Endothelial cell of umbilical vein (primary cell): ENCODE measurements at regions not wholly inside any gene's neighbourhood (a gene's known extent, or its start where the extent isn't known, plus 50 kb on each side); places are given as distances from the start of the nearest gene placed in this dataset.

Source experiments
- BruUV-seq: library from RNA; stranded (reverse); fragments of 400-500 nt; replicated peaks from 2 replicates; lab custom pipeline; 2021; lab: Mats Ljungman, UMichigan
- CTCF ChIA-PET: fragments of 300-600, 350-600 bp; sonication (Branson Sonifier 250); formaldehyde crosslinking; loops from one replicate; lab custom pipeline; 2021; ENCODE audit warnings: antibody characterized with exemption, inconsistent platforms; lab: Charles Lee
- POLR2A ChIA-PET: fragments of 300-600, 350-600 bp; sonication (Branson Sonifier 250); formaldehyde crosslinking; loops from one replicate; lab custom pipeline; 2021; ENCODE audit warnings: antibody characterized with exemption, inconsistent platforms; lab: Charles Lee
- DNase-seq: peaks from one replicate; pipeline ENCODE4 v3.0.0-alpha.2; 2011; ENCODE audit warnings: low read depth, low spot score
- FAIRE-seq: peaks from 2 replicates; lab custom pipeline; 2011; peaks lifted over from hg19 to GRCh38; lab: Jason Lieb, UNC
- H2AFZ ChIP-seq: 2 replicates; pipeline ENCODE4 v1.6.0; 2012; ENCODE audit warnings: low read depth, low read length, control low read depth, inconsistent platforms
- H3K27ac ChIP-seq: 2 replicates; pipeline ENCODE4 v1.5.1; 2011; ENCODE audit warnings: low read depth, mild to moderate bottlenecking, control low read depth, low read length, moderate library complexity; ENCODE audit not compliant: insufficient read depth
- H3K27me3 ChIP-seq, 2 experiments: 2 replicates each; pipeline versions ENCODE4 v1.6.0 to v1.6.1; 2011; ENCODE audit warnings: low read length in 2 of 2, mixed read lengths in 1 of 2; ENCODE audit not compliant: control insufficient read depth in 2 of 2, insufficient read depth in 2 of 2
- H3K36me3 ChIP-seq, 2 experiments: 2 replicates in 1 of 2; 3 replicates in 1 of 2; pipeline ENCODE4 v1.5.1; 2011; ENCODE audit warnings: low read length in 2 of 2, mild to moderate bottlenecking in 1 of 2, moderate library complexity in 1 of 2; ENCODE audit not compliant: control insufficient read depth in 2 of 2, insufficient read depth in 2 of 2; ENCODE audit errors: extremely low read depth in 1 of 2
- H3K4me1 ChIP-seq: 3 replicates; pipeline ENCODE4 v1.5.1; 2011; ENCODE audit warnings: mild to moderate bottlenecking, low read length; ENCODE audit not compliant: control insufficient read depth, insufficient read depth; ENCODE audit errors: extremely low read depth
- H3K4me2 ChIP-seq: 2 replicates; pipeline ENCODE4 v1.6.1; 2011; ENCODE audit warnings: low read length, control low read depth, mixed read lengths; ENCODE audit not compliant: insufficient read depth
- H3K4me3 ChIP-seq, 3 experiments: fragments of 200-600 bp in 1 of 3; sonication (generic), shearing (Covaris generic) in 1 of 3; replicated peaks in 1 of 3; 2 replicates each; pipeline ENCODE4 v1.5.1; 2011 to 2016; ENCODE audit warnings: control low read depth in 3 of 3, low read length in 3 of 3, mild to moderate bottlenecking in 2 of 3, inconsistent platforms in 1 of 3, low read depth in 1 of 3, moderate library complexity in 1 of 3; ENCODE audit not compliant: insufficient read depth in 1 of 3
- H3K79me2 ChIP-seq: 2 replicates; pipeline ENCODE4 v1.6.0; 2012; ENCODE audit warnings: low read length, inconsistent platforms; ENCODE audit not compliant: control insufficient read depth, insufficient read depth
- H3K9ac ChIP-seq: replicated peaks from 2 replicates; pipeline ENCODE3; 2011; ENCODE audit warnings: low read length, control low read depth; ENCODE audit not compliant: insufficient read depth; ENCODE audit errors: extremely low read depth
- H3K9me1 ChIP-seq: replicated peaks from 3 replicates; pipeline ENCODE4 v1.6.0; 2011; ENCODE audit warnings: mild to moderate bottlenecking, low read length; ENCODE audit not compliant: control insufficient read depth, insufficient read depth; ENCODE audit errors: extremely low read depth
- H3K9me3 ChIP-seq: replicated peaks from 2 replicates; pipeline ENCODE4 v1.5.1; 2012; ENCODE audit warnings: low read length, inconsistent platforms; ENCODE audit not compliant: control insufficient read depth, insufficient read depth
- H4K20me1 ChIP-seq: replicated peaks from 2 replicates; pipeline ENCODE3; 2011; ENCODE audit warnings: mild to moderate bottlenecking, low read length; ENCODE audit not compliant: control insufficient read depth, insufficient read depth; ENCODE audit errors: extremely low read depth
- CTCF ChIP-seq, 2 donors: IDR thresholded peaks; 1 replicate in 1 of 2; 2 replicates in 1 of 2; pipeline ENCODE4 v1.5.1; 2011; ENCODE audit warnings: low read length in 2 of 2, mild to moderate bottlenecking in 2 of 2, moderate library complexity in 2 of 2, control low read depth in 1 of 2, inconsistent platforms in 1 of 2, low read depth in 1 of 2; ENCODE audit not compliant: insufficient read depth in 1 of 2; ENCODE audit errors: extremely low read depth in 1 of 2
- EZH2 ChIP-seq: IDR thresholded peaks from 2 replicates; pipeline ENCODE4 v1.6.1; 2012; ENCODE audit warnings: borderline replicate concordance, low read depth, mild to moderate bottlenecking, moderate library complexity, low read length, inconsistent platforms; ENCODE audit not compliant: severe bottlenecking
- FOS ChIP-seq: IDR thresholded peaks from 2 replicates; pipeline ENCODE4 v1.6.1; 2011; ENCODE audit warnings: mild to moderate bottlenecking, low read length, moderate library complexity, borderline replicate concordance; ENCODE audit not compliant: insufficient read depth
- GATA2 ChIP-seq: IDR thresholded peaks from 2 replicates; pipeline ENCODE4 v1.7.0; 2011; ENCODE audit warnings: low read depth, mild to moderate bottlenecking, moderate library complexity, mixed read lengths, low read length; ENCODE audit not compliant: insufficient read length, insufficient read depth
- JUN ChIP-seq: IDR thresholded peaks from 2 replicates; pipeline ENCODE4 v1.6.1; 2011; ENCODE audit warnings: borderline replicate concordance, low read depth; ENCODE audit not compliant: insufficient read length, insufficient read depth
- MAX ChIP-seq: IDR thresholded peaks from 2 replicates; pipeline ENCODE4 v1.6.1; 2011; ENCODE audit not compliant: insufficient read depth, insufficient read length
- MYC ChIP-seq: IDR thresholded peaks from one replicate; pipeline ENCODE4 v1.6.1; 2011; ENCODE audit warnings: mild to moderate bottlenecking, low read depth, low read length
- POLR2A ChIP-seq: IDR thresholded peaks from 2 replicates; pipeline ENCODE4 v1.6.1; 2012; ENCODE audit warnings: low read depth, mild to moderate bottlenecking, control low read depth, low read length
- POLR2AphosphoS5 ChIP-seq: IDR thresholded peaks from 2 replicates; pipeline ENCODE4 v1.6.1; 2012; ENCODE audit warnings: low read depth, mild to moderate bottlenecking, control low read depth, low read length, moderate library complexity; ENCODE audit not compliant: insufficient read depth
- dilution Hi-C: fragments of 300-500 bp; cut with MboI; formaldehyde crosslinking; loops from one replicate; pipeline ENCODE4 v1.15.0; 2019; ENCODE audit warnings: low sequenced_read_pairs; ENCODE audit not compliant: extremely low pct_ligation_motif_present
- intact Hi-C: fragments of 100-400 bp; cut with micrococcal nuclease; formaldehyde crosslinking; loops from one replicate; pipeline ENCODE4 v1.10.0; 2022

DNA sequence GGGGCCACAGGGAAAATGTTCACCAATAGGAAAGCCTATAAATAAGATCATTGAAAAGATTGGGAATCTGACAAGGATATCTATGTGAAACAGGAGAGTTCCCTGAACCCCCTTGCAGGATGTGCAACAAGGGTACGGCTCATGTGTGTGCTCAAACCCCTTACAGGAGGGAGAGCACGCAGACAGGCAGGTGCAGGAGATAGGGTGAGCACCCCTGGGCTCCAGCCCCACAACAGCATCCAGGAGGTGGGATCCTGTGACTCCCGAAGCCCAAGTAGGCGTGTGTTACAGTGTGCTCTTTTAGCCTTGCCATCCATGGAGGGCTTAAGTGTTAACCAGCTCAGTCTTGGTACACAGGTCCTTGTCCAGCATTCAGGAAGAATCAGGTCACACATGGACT is 204.2 kb downstream of the BMP7 start:
- no peak overlapping the region for H3K4me2 ChIP-seq
- no peaks in the 10 kb centered on the region for H4K20me1 ChIP-seq
- H3K27me3 ChIP-seq: no peaks in the 10 kb centered on the region
- dilution Hi-C loops: no loop called here
- no peaks in the 10 kb centered on the region for H3K79me2 ChIP-seq
- H3K9ac ChIP-seq: no peak overlapping the region
- TF ChIP-seq FOS: no peak
- no peak for TF ChIP-seq MYC
- TF ChIP-seq MAX: no peak
- TF ChIP-seq JUN: no peak
- no peak for TF ChIP-seq POLR2A
- TF ChIP-seq EZH2: no peak
- TF ChIP-seq CTCF (IDR thresholded peaks at IDR 0.05; ENCODE audit: extremely low read depth in 1 of 2, insufficient read depth in 1 of 2, low read depth in 1 of 2, low read length in 2 of 2): no peak
- no peak for TF ChIP-seq GATA2
- no peak for TF ChIP-seq POLR2AphosphoS5
- no peak overlapping the region for H3K4me3 ChIP-seq
- FAIRE-seq: no peak
- no peaks in the 10 kb centered on the region for H3K36me3 ChIP-seq
- no peaks in the 10 kb centered on the region for H3K9me3 ChIP-seq
- ChIA-PET CTCF (no interaction called here), POLR2A (no interaction called here)
- no peak overlapping the region for H2AFZ ChIP-seq
- H3K27ac ChIP-seq: no peak overlapping the region
- BruUV-seq: no TSS peak
- H3K9me1 ChIP-seq: no peaks in the 10 kb centered on the region
- H3K4me1 ChIP-seq: no peaks in the 10 kb centered on the region
- DNase-seq: no peak
- intact Hi-C loops: no loop called here
